MM.1S (cell line): ENCODE measurements at regions not wholly inside any gene's neighbourhood (a gene's known extent, or its start where the extent isn't known, plus 50 kb on each side); places are given as distances from the start of the nearest gene placed in this dataset.

Source experiments
- EZH2phosphoT487 ChIP-seq: fragments of 300-600 bp; sonication (generic); IDR thresholded peaks from 2 replicates; pipeline ENCODE4 v1.6.1; 2018; ENCODE audit warnings: antibody characterized with exemption, low read length
- TF ChIP-seq, protein P1 (sequence below): fragments of 300-600 bp; sonication (generic); IDR thresholded peaks from 2 replicates; pipeline ENCODE4 v1.5.1; 2016; ENCODE audit warnings: antibody characterized with exemption, low read length, mixed read lengths

DNA sequence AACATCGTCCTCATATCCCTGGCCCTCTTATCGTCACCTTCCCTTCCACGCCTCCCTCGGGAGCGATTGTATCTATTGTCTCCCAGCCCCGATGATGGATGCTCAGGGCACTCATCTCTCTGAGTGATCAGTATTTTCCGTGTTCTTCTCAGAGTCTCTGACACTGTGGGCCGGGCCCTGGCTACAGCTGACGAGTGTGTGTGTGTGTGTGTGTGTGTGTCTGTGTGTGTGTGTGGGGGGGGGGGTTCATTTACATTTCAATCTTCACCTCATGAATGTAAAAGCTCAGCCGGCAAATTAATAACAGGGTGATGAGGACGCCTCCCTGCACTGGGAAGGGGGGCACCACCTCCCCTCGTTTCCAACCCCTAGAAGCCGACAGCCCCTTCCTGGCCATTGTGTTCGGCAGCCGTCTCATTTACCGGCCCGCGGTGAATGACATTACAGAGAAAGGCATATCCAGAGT is 159.5 kb downstream of the SHOX start:
- TF ChIP-seq, protein P1, sequence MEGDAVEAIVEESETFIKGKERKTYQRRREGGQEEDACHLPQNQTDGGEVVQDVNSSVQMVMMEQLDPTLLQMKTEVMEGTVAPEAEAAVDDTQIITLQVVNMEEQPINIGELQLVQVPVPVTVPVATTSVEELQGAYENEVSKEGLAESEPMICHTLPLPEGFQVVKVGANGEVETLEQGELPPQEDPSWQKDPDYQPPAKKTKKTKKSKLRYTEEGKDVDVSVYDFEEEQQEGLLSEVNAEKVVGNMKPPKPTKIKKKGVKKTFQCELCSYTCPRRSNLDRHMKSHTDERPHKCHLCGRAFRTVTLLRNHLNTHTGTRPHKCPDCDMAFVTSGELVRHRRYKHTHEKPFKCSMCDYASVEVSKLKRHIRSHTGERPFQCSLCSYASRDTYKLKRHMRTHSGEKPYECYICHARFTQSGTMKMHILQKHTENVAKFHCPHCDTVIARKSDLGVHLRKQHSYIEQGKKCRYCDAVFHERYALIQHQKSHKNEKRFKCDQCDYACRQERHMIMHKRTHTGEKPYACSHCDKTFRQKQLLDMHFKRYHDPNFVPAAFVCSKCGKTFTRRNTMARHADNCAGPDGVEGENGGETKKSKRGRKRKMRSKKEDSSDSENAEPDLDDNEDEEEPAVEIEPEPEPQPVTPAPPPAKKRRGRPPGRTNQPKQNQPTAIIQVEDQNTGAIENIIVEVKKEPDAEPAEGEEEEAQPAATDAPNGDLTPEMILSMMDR, result no peak
- TF ChIP-seq EZH2phosphoT487, result no peak
